ENCODE measurements at regions not wholly inside any gene's neighbourhood (a gene's known extent, or its start where the extent isn't known, plus 50 kb on each side); places are given as distances from the start of the nearest gene placed in this dataset.
"Not testable (repeated sequence)": the region's sequence is repeated elsewhere in the genome, so short reads cannot be mapped to it uniquely, and the experiment has no call there.

- no peak for DNase-seq (ENCODE audit: low spot score)
Observed at GRCh38 chr9:110124439-110124838, 83.5 kb downstream of the C9orf152 start.

GRCh38 chr9:110125207-110125751 lies 82.7 kb downstream of the C9orf152 start:
- DNase-seq (ENCODE audit: low spot score) = peak; percentile 72

- DNase-seq (ENCODE audit: low spot score) = no peak
Observed at GRCh38 chr9:110125763-110126351, 82.1 kb downstream of the C9orf152 start.

- DNase-seq (ENCODE audit: low spot score) = no peak
Observed at GRCh38 chr9:110126499-110126941, 81.4 kb downstream of the C9orf152 start.

- DNase-seq (ENCODE audit: low spot score) = peak; percentile 65
Observed at GRCh38 chr9:110126986-110127864, 80.7 kb downstream of the C9orf152 start.

- DNase-seq (ENCODE audit: low spot score) = no peak
Observed at GRCh38 chr9:110128664-110129329, 79.2 kb downstream of the C9orf152 start.

GRCh38 chr9:110129425-110129824 lies 78.5 kb downstream of the C9orf152 start:
- DNase-seq (ENCODE audit: low spot score) = no peak

- DNase-seq (ENCODE audit: low spot score) = no peak
Observed at GRCh38 chr9:110130211-110130610, 77.7 kb downstream of the C9orf152 start.

GRCh38 chr9:110130791-110131416 lies 77.1 kb downstream of the C9orf152 start:
- no peak for DNase-seq (ENCODE audit: low spot score)

- DNase-seq (ENCODE audit: low spot score) = no peak
Observed at GRCh38 chr9:110131499-110131898, 76.5 kb downstream of the C9orf152 start.

- not testable (repeated sequence) for DNase-seq (ENCODE audit: low spot score)
Observed at GRCh38 chr9:110132531-110132930, 75.4 kb downstream of the C9orf152 start.

- DNase-seq (ENCODE audit: low spot score) = no peak
Observed at GRCh38 chr9:110133059-110133458, 74.9 kb downstream of the C9orf152 start.

- DNase-seq (ENCODE audit: low spot score) = no peak
Observed at GRCh38 chr9:110133608-110134210, 74.2 kb downstream of the C9orf152 start.

GRCh38 chr9:110135846-110136245 lies 72.1 kb downstream of the C9orf152 start:
- no peak for DNase-seq (ENCODE audit: low spot score)

GRCh38 chr9:110136802-110137201 lies 71.2 kb downstream of the C9orf152 start:
- no peak for DNase-seq (ENCODE audit: low spot score)

GRCh38 chr9:110140276-110140675 lies 67.7 kb downstream of the C9orf152 start:
- no peak for DNase-seq (ENCODE audit: low spot score)

GRCh38 chr9:110141227-110141793 lies 66.6 kb downstream of the C9orf152 start:
- DNase-seq (ENCODE audit: low spot score) = no peak

GRCh38 chr9:110142253-110142652 lies 65.7 kb downstream of the C9orf152 start:
- DNase-seq (ENCODE audit: low spot score) = no peak

GRCh38 chr9:110142868-110143481 lies 65.0 kb downstream of the C9orf152 start:
- DNase-seq (ENCODE audit: low spot score) = no peak

GRCh38 chr9:110143485-110143884 lies 64.5 kb downstream of the C9orf152 start:
- no peak for DNase-seq (ENCODE audit: low spot score)
